ENCODE measurements at regions not wholly inside any gene's neighbourhood (a gene's known extent, or its start where the extent isn't known, plus 50 kb on each side); places are given as distances from the start of the nearest gene placed in this dataset.

DNA sequence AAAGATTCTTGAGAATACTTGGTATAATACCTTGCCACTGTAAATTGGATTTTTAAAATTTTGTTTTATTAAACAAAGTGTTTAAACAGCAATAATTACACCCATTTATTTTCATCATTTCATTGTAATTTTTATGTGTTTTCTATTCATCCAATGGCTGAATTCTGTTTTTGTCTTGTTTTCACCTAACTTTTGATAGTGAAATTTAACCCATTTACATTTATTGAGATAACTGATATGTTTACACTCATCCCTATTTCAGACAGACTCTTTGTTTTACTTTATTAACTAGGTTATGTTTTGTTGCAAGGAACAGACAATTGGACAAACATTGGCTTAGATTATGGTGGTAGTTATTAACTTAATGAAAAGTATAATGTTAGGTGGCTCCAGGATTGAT lies 113.1 kb upstream of the REG3A start:
- Histone ChIP-seq H3K36me3 (ENCODE audit: control insufficient read depth, insufficient read depth, low read length) (no peaks in the 10 kb centered on the region), H3K4me1 (ENCODE audit: control insufficient read depth, insufficient read depth, low read length) (no peaks in the 10 kb centered on the region), H3K27me3 (ENCODE audit: control insufficient read depth, insufficient read depth, low read length, poor library complexity, severe bottlenecking) (no peaks in the 10 kb centered on the region), H3K4me3 (ENCODE audit: insufficient read depth, low read depth, low read length) (no peak overlapping the region), H3K27ac (ENCODE audit: insufficient read depth, low read depth, low read length, poor library complexity, severe bottlenecking) (no peak overlapping the region), H3K9me3 (ENCODE audit: control insufficient read depth, low read length) (no peaks in the 10 kb centered on the region)

DNA sequence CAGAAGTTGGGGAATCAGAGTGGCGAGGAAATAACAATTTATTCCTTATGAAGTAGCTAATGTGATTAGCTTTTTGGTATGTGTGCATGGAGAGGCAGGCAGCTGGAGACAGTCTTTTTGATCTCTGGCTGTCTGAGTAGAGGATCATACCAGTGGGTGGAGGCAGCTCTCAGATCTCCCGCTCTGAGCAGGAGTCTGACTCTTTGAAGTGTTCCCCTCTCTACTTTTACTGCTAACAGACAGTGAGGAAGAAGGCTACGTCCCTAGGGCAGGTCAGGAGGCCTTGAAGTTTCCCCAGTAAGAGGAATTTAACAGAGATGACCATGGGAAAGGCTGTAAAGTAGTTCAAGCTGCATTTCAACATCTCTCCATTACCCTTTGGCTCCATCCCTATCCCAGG lies 111.9 kb upstream of the REG3A start:
- no peaks in the 10 kb centered on the region for H3K27me3 ChIP-seq (ENCODE audit: control insufficient read depth, insufficient read depth, low read length, poor library complexity, severe bottlenecking)
- H3K27ac ChIP-seq (ENCODE audit: insufficient read depth, low read depth, low read length, poor library complexity, severe bottlenecking) = no peak overlapping the region
- no peaks in the 10 kb centered on the region for H3K4me1 ChIP-seq (ENCODE audit: control insufficient read depth, insufficient read depth, low read length)
- H3K4me3 ChIP-seq (ENCODE audit: insufficient read depth, low read depth, low read length) = no peak overlapping the region
- no peaks in the 10 kb centered on the region for H3K36me3 ChIP-seq (ENCODE audit: control insufficient read depth, insufficient read depth, low read length)
- WGBS, 2 experiments = 80 to 82% methylated on average over 3 of the region's 3 CpGs
- H3K9me3 ChIP-seq (ENCODE audit: control insufficient read depth, low read length) = no peaks in the 10 kb centered on the region

DNA sequence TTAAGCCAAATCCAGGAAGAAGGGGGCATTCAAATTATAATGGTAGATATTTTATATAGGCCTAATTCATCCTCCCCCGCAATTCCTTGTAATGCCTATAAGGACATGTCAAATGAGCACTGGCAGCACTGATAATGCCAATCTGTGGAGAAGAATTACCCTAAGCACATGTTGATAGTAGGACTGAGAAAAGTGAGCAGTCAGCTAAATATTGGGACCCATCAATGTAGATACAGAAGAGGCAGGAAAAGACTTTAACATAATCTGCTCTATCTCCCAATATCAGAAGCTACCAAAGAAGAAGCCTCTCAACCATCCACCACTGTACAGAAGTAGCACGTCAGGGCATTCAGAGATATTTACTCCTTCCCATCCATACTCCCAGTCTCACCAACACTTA lies 101.3 kb upstream of the REG3A start:
- 96 to 98% methylated on average over 2 of the region's 2 CpGs for WGBS, 2 experiments
- no peak overlapping the region for H3K4me3 ChIP-seq (ENCODE audit: insufficient read depth, low read depth, low read length)
- H3K9me3 ChIP-seq (ENCODE audit: control insufficient read depth, low read length) = no peaks in the 10 kb centered on the region
- no peaks in the 10 kb centered on the region for H3K4me1 ChIP-seq (ENCODE audit: control insufficient read depth, insufficient read depth, low read length)
- H3K27ac ChIP-seq (ENCODE audit: insufficient read depth, low read depth, low read length, poor library complexity, severe bottlenecking) = no peak overlapping the region
- no peaks in the 10 kb centered on the region for H3K27me3 ChIP-seq (ENCODE audit: control insufficient read depth, insufficient read depth, low read length, poor library complexity, severe bottlenecking)
- no peaks in the 10 kb centered on the region for H3K36me3 ChIP-seq (ENCODE audit: control insufficient read depth, insufficient read depth, low read length)

DNA sequence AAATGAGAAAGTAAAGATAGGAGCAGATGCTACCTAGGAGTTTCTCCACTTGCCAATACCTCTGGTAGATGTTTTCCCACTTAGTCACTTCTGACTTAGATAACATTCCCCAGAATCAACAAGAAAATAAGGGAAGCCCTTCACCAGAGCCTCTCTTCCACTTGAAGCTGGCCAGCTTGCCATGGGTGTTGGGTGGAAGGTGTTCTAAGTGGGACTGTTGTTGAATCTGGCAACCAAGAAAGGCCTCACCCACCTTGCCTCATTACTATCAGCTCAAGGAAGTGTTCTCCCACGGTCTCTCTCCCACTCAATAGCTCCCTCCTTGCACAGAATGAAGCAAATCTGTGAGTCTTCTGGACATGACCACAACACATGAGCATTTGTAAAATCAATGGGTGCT lies 100.4 kb upstream of the REG3A start:
- 85 to 87% methylated on average over 1 of the region's 1 CpG for WGBS, 2 experiments
- no peak overlapping the region for H3K4me3 ChIP-seq (ENCODE audit: insufficient read depth, low read depth, low read length)
- H3K36me3 ChIP-seq (ENCODE audit: control insufficient read depth, insufficient read depth, low read length) = no peaks in the 10 kb centered on the region
- H3K27me3 ChIP-seq (ENCODE audit: control insufficient read depth, insufficient read depth, low read length, poor library complexity, severe bottlenecking) = no peaks in the 10 kb centered on the region
- H3K4me1 ChIP-seq (ENCODE audit: control insufficient read depth, insufficient read depth, low read length) = no peaks in the 10 kb centered on the region
- H3K27ac ChIP-seq (ENCODE audit: insufficient read depth, low read depth, low read length, poor library complexity, severe bottlenecking) = no peak overlapping the region
- no peaks in the 10 kb centered on the region for H3K9me3 ChIP-seq (ENCODE audit: control insufficient read depth, low read length)

DNA sequence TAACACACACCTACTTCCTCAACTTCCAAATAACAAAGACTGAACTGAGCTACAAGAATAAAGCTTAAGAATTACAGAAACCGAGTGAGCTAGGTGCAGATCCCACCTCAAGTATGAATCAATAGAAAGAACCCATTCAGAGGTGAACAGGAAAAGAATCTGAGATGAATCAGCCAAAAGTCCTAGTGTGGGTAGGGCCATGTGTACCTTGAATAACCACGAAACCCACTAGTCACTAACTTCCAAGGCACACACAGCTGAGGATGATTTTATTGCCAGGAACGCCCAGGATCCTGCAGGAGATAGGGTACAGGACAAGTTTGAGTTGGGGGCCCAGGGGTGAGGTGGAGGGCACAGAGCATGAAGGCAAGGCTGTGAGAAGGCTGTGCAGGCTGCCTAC lies 99.7 kb upstream of the REG3A start:
- Histone ChIP-seq H3K4me1 (ENCODE audit: control insufficient read depth, insufficient read depth, low read length) (no peaks in the 10 kb centered on the region), H3K4me3 (ENCODE audit: insufficient read depth, low read depth, low read length) (no peak overlapping the region), H3K9me3 (ENCODE audit: control insufficient read depth, low read length) (no peaks in the 10 kb centered on the region), H3K27me3 (ENCODE audit: control insufficient read depth, insufficient read depth, low read length, poor library complexity, severe bottlenecking) (no peaks in the 10 kb centered on the region), H3K27ac (ENCODE audit: insufficient read depth, low read depth, low read length, poor library complexity, severe bottlenecking) (no peak overlapping the region), H3K36me3 (ENCODE audit: control insufficient read depth, insufficient read depth, low read length) (no peaks in the 10 kb centered on the region)
- 93 to 95% methylated on average over 3 of the region's 3 CpGs for WGBS, 2 experiments

DNA sequence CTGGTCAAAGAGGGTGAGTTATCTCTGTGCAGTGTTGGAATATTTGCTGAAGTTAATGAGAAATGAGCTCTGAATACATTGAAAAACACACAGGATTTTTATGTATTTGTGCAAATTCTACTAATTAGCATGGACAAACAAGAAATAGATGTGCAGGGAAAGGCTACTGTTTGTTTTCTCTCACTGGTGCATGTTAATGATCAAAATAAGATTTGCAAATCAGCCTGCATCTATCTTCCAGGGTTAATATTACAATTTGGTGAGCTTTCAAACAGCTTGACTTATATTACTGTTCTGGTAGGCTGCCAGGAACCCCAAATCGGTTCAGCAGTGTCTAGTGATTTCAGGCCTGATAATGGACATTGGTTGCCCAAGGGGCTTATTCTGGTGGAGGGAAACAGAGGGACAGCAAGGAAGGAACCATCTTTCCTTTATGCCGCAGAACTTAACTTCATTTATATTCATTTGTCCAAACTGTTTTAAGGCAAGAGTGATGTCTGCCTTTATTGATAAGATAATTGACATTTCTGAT lies 93.8 kb upstream of the REG3A start:
- Histone ChIP-seq H3K4me1 (ENCODE audit: control insufficient read depth, insufficient read depth, low read length) (no peaks in the 10 kb centered on the region), H3K36me3 (ENCODE audit: control insufficient read depth, insufficient read depth, low read length) (no peaks in the 10 kb centered on the region), H3K4me3 (ENCODE audit: insufficient read depth, low read depth, low read length) (no peak overlapping the region), H3K9me3 (ENCODE audit: control insufficient read depth, low read length) (no peaks in the 10 kb centered on the region), H3K27me3 (ENCODE audit: control insufficient read depth, insufficient read depth, low read length, poor library complexity, severe bottlenecking) (no peaks in the 10 kb centered on the region), H3K27ac (ENCODE audit: insufficient read depth, low read depth, low read length, poor library complexity, severe bottlenecking) (no peak overlapping the region)
- WGBS, 2 experiments = 93 to 95% methylated on average over 1 to 2 of the region's 2 CpGs

DNA sequence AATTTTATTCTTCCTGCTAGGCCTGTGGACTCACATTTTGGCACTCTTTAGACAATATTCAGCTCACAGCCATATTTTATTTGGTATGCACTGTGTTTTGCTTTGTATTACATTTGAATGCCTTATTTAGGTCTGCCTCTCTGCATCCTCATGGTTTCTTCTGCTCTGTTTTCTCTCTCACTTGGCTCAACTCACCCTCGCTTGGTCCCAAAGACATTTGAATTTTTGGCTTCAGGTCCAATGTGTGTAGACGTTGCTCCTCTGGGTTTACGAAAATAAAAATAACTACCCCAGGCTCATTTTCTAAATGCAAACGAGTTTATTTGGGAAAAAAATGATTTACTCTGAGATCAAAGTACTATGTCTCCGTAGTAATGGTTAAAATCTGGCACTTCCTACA lies 91.1 kb upstream of the REG3A start:
- 85 to 93% methylated on average over 5 of the region's 5 CpGs for WGBS, 2 experiments

DNA sequence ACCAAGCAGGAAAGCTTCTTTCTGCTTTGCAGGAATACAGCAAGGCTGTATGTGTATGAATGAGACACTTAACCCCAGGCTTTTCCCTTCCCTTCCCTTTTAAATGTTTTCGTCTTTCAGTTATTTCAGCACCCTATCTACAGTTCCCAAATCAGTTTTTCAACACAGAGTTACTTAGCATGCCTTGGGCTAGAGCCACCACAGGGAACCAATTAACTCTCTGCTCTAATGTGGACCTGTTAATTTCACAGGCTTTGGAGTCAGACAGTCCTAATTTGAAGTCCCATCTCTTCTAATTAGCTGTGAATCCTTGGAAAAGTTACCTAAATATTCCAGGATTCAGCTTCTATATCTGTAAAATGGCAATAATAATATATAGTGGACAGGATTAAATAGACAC lies 89.2 kb upstream of the REG3A start:
- no peaks in the 10 kb centered on the region for H3K27me3 ChIP-seq (ENCODE audit: control insufficient read depth, insufficient read depth, low read length, poor library complexity, severe bottlenecking)
- 86 to 89% methylated on average over 1 of the region's 1 CpG for WGBS, 2 experiments

More for the DNA sequence above, 91.1 kb upstream of the REG3A start:
- Histone ChIP-seq H3K4me3 (ENCODE audit: insufficient read depth, low read depth, low read length) (no peak overlapping the region), H3K27ac (ENCODE audit: insufficient read depth, low read depth, low read length, poor library complexity, severe bottlenecking) (no peak overlapping the region), H3K36me3 (ENCODE audit: control insufficient read depth, insufficient read depth, low read length) (no peaks in the 10 kb centered on the region), H3K27me3 (ENCODE audit: control insufficient read depth, insufficient read depth, low read length, poor library complexity, severe bottlenecking) (no peaks in the 10 kb centered on the region), H3K9me3 (ENCODE audit: control insufficient read depth, low read length) (no peaks in the 10 kb centered on the region), H3K4me1 (ENCODE audit: control insufficient read depth, insufficient read depth, low read length) (no peaks in the 10 kb centered on the region)

DNA sequence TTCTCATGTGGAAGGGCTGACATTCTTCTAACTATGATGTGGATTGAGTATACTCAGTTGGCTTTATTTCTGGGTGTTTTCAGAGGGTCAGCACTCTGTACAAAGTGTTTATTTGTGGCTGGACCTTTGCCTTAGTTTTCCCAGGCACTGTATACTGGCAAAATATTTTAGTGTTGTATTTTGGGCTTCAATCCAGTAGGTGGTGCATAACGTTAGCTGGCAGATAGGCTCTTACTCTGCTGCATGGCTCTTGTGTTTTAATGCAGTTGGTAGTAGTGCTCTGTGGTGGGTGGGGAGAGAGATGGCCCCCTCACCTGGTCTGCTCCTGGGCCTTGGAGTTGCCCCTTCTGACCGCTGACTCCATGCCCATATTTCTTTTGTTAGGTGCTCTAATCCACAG lies 75.6 kb upstream of the REG3A start:
- no peak overlapping the region for H3K4me3 ChIP-seq (ENCODE audit: insufficient read depth, low read depth, low read length)
- no peaks in the 10 kb centered on the region for H3K9me3 ChIP-seq (ENCODE audit: control insufficient read depth, low read length)
- 66 to 71% methylated on average over 2 of the region's 2 CpGs for WGBS, 2 experiments
- H3K36me3 ChIP-seq (ENCODE audit: control insufficient read depth, insufficient read depth, low read length) = no peaks in the 10 kb centered on the region
- H3K4me1 ChIP-seq (ENCODE audit: control insufficient read depth, insufficient read depth, low read length) = no peaks in the 10 kb centered on the region
- no peaks in the 10 kb centered on the region for H3K27me3 ChIP-seq (ENCODE audit: control insufficient read depth, insufficient read depth, low read length, poor library complexity, severe bottlenecking)
- H3K27ac ChIP-seq (ENCODE audit: insufficient read depth, low read depth, low read length, poor library complexity, severe bottlenecking) = no peak overlapping the region

More for the DNA sequence above, 89.2 kb upstream of the REG3A start:
- no peak overlapping the region for H3K4me3 ChIP-seq (ENCODE audit: insufficient read depth, low read depth, low read length)
- no peaks in the 10 kb centered on the region for H3K4me1 ChIP-seq (ENCODE audit: control insufficient read depth, insufficient read depth, low read length)
- no peaks in the 10 kb centered on the region for H3K9me3 ChIP-seq (ENCODE audit: control insufficient read depth, low read length)
- no peak overlapping the region for H3K27ac ChIP-seq (ENCODE audit: insufficient read depth, low read depth, low read length, poor library complexity, severe bottlenecking)
- H3K36me3 ChIP-seq (ENCODE audit: control insufficient read depth, insufficient read depth, low read length) = no peaks in the 10 kb centered on the region

DNA sequence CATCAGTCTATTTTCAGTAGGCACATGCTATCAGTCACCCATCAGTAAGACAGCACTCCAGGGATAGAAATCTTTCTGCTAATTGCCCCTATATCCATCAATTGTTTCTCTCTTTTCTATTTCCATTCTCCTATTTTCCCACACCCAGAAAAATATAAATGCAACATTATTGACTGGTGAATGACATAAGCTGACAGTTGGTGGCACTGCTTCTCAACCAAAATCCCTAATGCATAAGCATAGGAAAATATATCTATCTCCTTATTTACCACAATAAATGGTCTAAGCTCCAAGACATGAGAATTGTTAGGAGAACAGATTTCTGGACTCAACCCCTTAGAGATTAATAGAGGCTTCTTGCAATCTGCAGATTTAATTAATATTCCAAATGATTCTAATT lies 64.0 kb upstream of the REG3A start:
- no peaks in the 10 kb centered on the region for H3K9me3 ChIP-seq (ENCODE audit: control insufficient read depth, low read length)
- H3K4me1 ChIP-seq (ENCODE audit: control insufficient read depth, insufficient read depth, low read length) = no peaks in the 10 kb centered on the region
- no peak overlapping the region for H3K27ac ChIP-seq (ENCODE audit: insufficient read depth, low read depth, low read length, poor library complexity, severe bottlenecking)
- H3K27me3 ChIP-seq (ENCODE audit: control insufficient read depth, insufficient read depth, low read length, poor library complexity, severe bottlenecking) = no peaks in the 10 kb centered on the region
- no peaks in the 10 kb centered on the region for H3K36me3 ChIP-seq (ENCODE audit: control insufficient read depth, insufficient read depth, low read length)
- no peak overlapping the region for H3K4me3 ChIP-seq (ENCODE audit: insufficient read depth, low read depth, low read length)

DNA sequence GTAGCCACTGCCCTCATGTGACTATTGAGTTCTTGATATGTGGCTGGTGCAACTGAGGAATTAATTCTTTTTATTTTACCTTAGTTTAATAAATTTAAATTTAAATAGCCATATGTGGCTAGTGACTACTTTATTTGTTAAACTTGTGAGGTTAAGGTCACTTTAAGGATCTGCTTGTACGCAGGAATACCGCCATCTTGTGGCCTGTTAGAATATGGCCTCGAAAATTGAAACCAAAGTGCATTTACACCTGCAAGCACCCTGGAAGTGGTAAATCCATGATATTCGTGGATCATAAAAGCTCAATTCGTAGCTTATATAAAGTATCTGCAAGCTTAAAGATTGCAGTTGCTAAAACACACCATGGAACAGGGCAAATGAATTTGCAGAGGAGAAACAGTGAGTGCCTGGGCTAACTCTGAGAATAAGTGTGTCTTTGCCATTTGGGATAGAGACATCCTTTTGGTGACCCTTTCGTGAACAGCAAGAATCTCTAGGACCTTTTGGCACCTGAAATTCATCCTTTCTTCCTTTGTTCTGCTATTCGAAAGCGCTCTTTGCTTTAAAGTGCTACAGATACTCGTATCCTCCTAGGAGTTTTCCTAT lies 59.9 kb upstream of the REG3A start:
- no peaks in the 10 kb centered on the region for H3K27me3 ChIP-seq (ENCODE audit: control insufficient read depth, insufficient read depth, low read length, poor library complexity, severe bottlenecking)
- 42 to 46% methylated on average over 9 of the region's 9 CpGs for whole genome bisulfite sequencing, 2 experiments

More for the DNA sequence above, 59.9 kb upstream of the REG3A start:
- H3K27ac ChIP-seq (ENCODE audit: insufficient read depth, low read depth, low read length, poor library complexity, severe bottlenecking) = no peak overlapping the region
- H3K9me3 ChIP-seq (ENCODE audit: control insufficient read depth, low read length) = no peaks in the 10 kb centered on the region
- no peaks in the 10 kb centered on the region for H3K36me3 ChIP-seq (ENCODE audit: control insufficient read depth, insufficient read depth, low read length)
- H3K4me3 ChIP-seq (ENCODE audit: insufficient read depth, low read depth, low read length) = no peak overlapping the region
- H3K4me1 ChIP-seq (ENCODE audit: control insufficient read depth, insufficient read depth, low read length) = no peaks in the 10 kb centered on the region

Measured in ectodermal cell (in vitro differentiated cells).